Left ventricle myocardium inferior (tissue), 1 donor: ENCODE measurements at regions not wholly inside any gene's neighbourhood (a gene's known extent, or its start where the extent isn't known, plus 50 kb on each side); places are given as distances from the start of the nearest gene placed in this dataset.

Experiments
- DNase-seq: peaks from one replicate; pipeline ENCODE4 v3.0.0-alpha.2; 2020
- H3K27ac ChIP-seq: fragments of 200-600 bp; replicated peaks from 2 replicates; pipeline ENCODE4 v1.8.0; 2021
- H3K27me3 ChIP-seq: fragments of 200-600 bp; 2 replicates; pipeline ENCODE4 v1.8.0; 2021; ENCODE audit warnings: low read depth
- H3K36me3 ChIP-seq: fragments of 200-600 bp; 2 replicates; pipeline ENCODE4 v1.8.0; 2021
- H3K4me1 ChIP-seq: fragments of 200-600 bp; 2 replicates; pipeline ENCODE4 v1.8.0; 2021
- H3K4me3 ChIP-seq: fragments of 200-600 bp; 2 replicates; pipeline ENCODE4 v1.8.0; 2021; ENCODE audit warnings: mild to moderate bottlenecking, moderate library complexity
- H3K9me3 ChIP-seq: fragments of 200-600 bp; replicated peaks from 2 replicates; pipeline ENCODE4 v1.8.0; 2021
- CTCF ChIP-seq: fragments of 200-600 bp; IDR thresholded peaks from 2 replicates; pipeline ENCODE4 v1.8.0; 2021; ENCODE audit warnings: antibody characterized with exemption, mild to moderate bottlenecking, borderline replicate concordance
- intact Hi-C: fragments of 100-400 bp; cut with micrococcal nuclease; formaldehyde crosslinking; loops from one replicate; pipeline ENCODE4 v1.11.0; 2022
- donor health status: DM: no; HTN: yes; CAD: no; lungs with severe emphysema.

DNA sequence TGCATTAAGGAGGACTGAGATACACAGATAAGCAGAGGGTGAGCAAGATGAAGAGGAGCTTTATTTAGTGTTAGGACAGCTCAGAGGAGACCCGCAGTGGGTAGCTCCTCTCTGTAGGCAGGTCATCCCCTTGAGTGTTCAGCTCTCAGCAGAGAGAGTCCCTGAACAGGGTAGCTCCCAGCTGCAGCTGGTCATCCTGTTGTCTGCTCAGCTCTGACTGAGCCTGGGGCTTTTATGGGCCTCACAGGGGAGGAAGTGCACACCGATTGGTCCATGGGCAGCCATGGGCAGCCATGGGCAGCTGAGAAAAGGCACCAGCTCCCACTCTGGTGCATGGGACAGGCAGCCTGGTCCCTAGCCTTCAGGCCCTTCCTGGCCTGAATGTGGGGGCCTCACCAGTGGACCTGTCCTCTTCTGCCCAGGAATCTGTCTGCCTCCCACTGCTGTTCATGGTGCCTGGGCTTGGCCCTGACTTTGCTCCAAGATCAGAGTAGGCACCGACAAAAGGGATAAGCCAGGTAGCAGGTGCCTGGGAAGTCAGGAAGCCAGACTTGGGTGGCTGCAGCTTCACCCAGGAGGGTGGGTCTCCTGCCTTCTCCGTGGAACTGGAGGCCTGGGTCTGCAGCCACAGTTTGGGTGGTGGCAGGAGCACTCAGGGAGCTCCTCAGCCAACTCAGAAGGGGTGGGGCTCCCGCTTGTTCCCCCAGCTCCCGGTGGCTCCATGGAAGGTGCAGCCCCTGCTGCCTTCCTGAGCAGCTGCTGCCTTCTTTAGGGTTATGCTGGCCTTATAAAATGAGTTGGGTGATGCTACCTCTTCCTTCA, 54.7 kb downstream of the MYEOV start:
- no peaks in the 10 kb centered on the region for H3K4me1 ChIP-seq
- H3K27ac ChIP-seq, result no peak overlapping the region
- H3K9me3 ChIP-seq, result peaks cover 4% of the 10 kb centered on the region
- H3K27me3 ChIP-seq, result no peaks in the 10 kb centered on the region
- TF ChIP-seq CTCF, result no peak
- no peaks in the 10 kb centered on the region for H3K36me3 ChIP-seq
- no peak for DNase-seq
- H3K4me3 ChIP-seq, result no peak overlapping the region
- intact Hi-C loops, result no loop called here

- no peak for TF ChIP-seq CTCF
- Histone ChIP-seq H3K9me3 (peaks cover 4% of the 10 kb centered on the region), H3K27ac (no peak overlapping the region), H3K36me3 (no peaks in the 10 kb centered on the region), H3K4me1 (no peaks in the 10 kb centered on the region), H3K27me3 (no peaks in the 10 kb centered on the region), H3K4me3 (no peak overlapping the region)
- intact Hi-C loops, result no loop called here
- DNase-seq, result no peak
Observed at GRCh38 chr11:69350040-69350439, 56.1 kb downstream of the MYEOV start.

DNA sequence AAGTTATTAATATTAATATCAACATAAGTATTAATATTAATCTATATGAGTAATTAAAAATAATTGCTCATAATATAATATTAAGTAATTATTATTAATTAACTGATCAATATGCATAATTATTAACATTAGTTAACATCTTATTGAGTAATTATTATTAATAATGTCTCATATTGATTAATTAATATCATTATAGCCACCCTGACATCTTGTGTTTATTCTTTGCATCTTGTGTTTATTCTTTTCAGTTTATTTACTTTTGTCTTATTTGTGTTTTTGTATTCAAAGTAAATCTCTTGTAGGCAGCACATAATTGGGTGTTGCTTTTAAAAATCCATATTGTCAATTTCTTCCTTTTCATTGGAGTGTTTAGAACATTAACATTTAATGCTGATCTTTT, 56.6 kb downstream of the MYEOV start:
- DNase-seq, result no peak
- intact Hi-C loops, result no loop called here
- Histone ChIP-seq H3K4me3 (no peak overlapping the region), H3K27me3 (no peaks in the 10 kb centered on the region), H3K36me3 (no peaks in the 10 kb centered on the region), H3K27ac (no peak overlapping the region), H3K9me3 (peaks cover 4% of the 10 kb centered on the region), H3K4me1 (no peaks in the 10 kb centered on the region)
- no peak for TF ChIP-seq CTCF

GRCh38 chr11:69351460-69351859, 57.5 kb downstream of the MYEOV start:
- Histone ChIP-seq H3K36me3 (no peaks in the 10 kb centered on the region), H3K4me1 (no peaks in the 10 kb centered on the region), H3K27ac (no peak overlapping the region), H3K4me3 (no peak overlapping the region), H3K27me3 (no peaks in the 10 kb centered on the region), H3K9me3 (peaks cover 4% of the 10 kb centered on the region)
- DNase-seq, result no peak
- intact Hi-C loops, result no loop called here
- no peak for TF ChIP-seq CTCF

DNA sequence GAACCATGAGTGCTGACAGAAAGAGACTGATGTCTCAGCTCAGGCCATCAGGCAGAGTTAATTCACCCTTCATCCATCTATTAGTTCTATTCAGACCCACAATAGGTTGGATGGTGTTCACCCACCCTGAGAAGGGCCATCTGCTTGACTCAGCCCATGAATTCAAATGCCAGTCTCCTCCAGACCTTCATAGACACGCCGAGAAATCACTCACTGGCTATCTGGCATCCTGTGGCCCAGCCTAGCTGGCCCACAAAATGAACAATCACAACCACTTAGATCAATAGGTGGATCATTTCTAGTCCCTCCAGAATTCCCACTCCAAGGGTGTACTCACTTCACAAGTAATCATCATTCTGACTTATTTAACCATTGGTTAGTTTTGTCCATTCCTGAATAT, 58.2 kb downstream of the MYEOV start:
- intact Hi-C loops, result no loop called here
- Histone ChIP-seq H3K4me1 (no peaks in the 10 kb centered on the region), H3K9me3 (peaks cover 4% of the 10 kb centered on the region), H3K27me3 (no peaks in the 10 kb centered on the region), H3K4me3 (no peak overlapping the region), H3K36me3 (no peaks in the 10 kb centered on the region), H3K27ac (no peak overlapping the region)
- TF ChIP-seq CTCF, result no peak
- DNase-seq, result no peak
